Vagina (tissue), 2 donors: ENCODE measurements at regions not wholly inside any gene's neighbourhood (a gene's known extent, or its start where the extent isn't known, plus 50 kb on each side); places are given as distances from the start of the nearest gene placed in this dataset.

ENCODE experiments used
- POLR2A ChIP-seq, 2 donors: fragments of 450-650 bp; IDR thresholded peaks; one replicate each; pipeline ENCODE4 v1.6.1; 2017; ENCODE audit warnings: antibody characterized with exemption in 2 of 2, mild to moderate bottlenecking in 2 of 2, moderate library complexity in 2 of 2
- TF ChIP-seq, protein P1 (sequence below), 3 experiments: fragments of 450-650 bp in 2 of 3; fragments of 200-600 bp in 1 of 3; sonication (generic) in 1 of 3; IDR thresholded peaks; one replicate each; pipeline ENCODE4 v1.5.1; 2017 to 2019; ENCODE audit warnings: antibody characterized with exemption in 3 of 3, mild to moderate bottlenecking in 2 of 3, moderate library complexity in 2 of 3

DNA sequence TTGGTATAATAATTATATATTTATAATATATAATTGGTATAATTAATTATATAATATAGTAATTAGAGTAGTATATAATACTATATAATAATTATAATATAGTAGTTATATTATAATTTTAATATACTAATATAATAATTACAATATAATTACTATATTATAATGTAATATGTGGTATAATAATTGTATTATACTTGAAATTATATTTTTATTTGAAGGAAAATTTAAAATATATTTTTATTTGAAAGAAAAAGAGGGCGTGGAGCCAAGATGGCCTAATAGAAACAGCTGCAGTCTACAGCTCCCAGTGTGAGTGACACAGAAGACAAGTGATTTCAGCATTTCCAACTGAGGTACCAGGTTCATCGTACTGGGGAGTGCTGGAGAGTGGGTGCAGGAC, 365.9 kb downstream of the MMUT start:
- TF ChIP-seq, protein P1, sequence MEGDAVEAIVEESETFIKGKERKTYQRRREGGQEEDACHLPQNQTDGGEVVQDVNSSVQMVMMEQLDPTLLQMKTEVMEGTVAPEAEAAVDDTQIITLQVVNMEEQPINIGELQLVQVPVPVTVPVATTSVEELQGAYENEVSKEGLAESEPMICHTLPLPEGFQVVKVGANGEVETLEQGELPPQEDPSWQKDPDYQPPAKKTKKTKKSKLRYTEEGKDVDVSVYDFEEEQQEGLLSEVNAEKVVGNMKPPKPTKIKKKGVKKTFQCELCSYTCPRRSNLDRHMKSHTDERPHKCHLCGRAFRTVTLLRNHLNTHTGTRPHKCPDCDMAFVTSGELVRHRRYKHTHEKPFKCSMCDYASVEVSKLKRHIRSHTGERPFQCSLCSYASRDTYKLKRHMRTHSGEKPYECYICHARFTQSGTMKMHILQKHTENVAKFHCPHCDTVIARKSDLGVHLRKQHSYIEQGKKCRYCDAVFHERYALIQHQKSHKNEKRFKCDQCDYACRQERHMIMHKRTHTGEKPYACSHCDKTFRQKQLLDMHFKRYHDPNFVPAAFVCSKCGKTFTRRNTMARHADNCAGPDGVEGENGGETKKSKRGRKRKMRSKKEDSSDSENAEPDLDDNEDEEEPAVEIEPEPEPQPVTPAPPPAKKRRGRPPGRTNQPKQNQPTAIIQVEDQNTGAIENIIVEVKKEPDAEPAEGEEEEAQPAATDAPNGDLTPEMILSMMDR (IDR thresholded peaks at IDR 0.05): no peak
- no peak for TF ChIP-seq POLR2A (IDR thresholded peaks at IDR 0.05)
